B cell (primary cell): ENCODE measurements at regions not wholly inside any gene's neighbourhood (a gene's known extent, or its start where the extent isn't known, plus 50 kb on each side); places are given as distances from the start of the nearest gene placed in this dataset.

ENCODE experiments used
- ATAC-seq: fragments of 200-7000 bp; cut with Tn5 transposase; one replicate; pipeline ENCODE4 v1.10.0; 2021; ENCODE audit warnings: low read depth, mild to moderate bottlenecking, moderate number of reproducible peaks, moderate library complexity
- CTCF ChIA-PET: fragments of 350-600 bp; sonication (Branson Sonifier 250); formaldehyde crosslinking; loops from one replicate; lab custom pipeline; 2021; ENCODE audit warnings: antibody characterized with exemption, inconsistent platforms; lab: Charles Lee
- POLR2A ChIA-PET: fragments of 350-600 bp; sonication (Branson Sonifier 250); formaldehyde crosslinking; loops from one replicate; lab custom pipeline; 2021; ENCODE audit warnings: antibody characterized with exemption; lab: Charles Lee
- DNase-seq: peaks from one replicate; pipeline ENCODE4 v3.0.0; 2013
- H2AFZ ChIP-seq: 2 replicates; pipeline ENCODE4 v1.6.1; 2012; ENCODE audit warnings: mild to moderate bottlenecking, low read depth, low read length; ENCODE audit not compliant: insufficient read depth, poor library complexity, severe bottlenecking
- H3K27ac ChIP-seq, 2 donors: 1 replicate in 1 of 2; 2 replicates in 1 of 2; pipeline ENCODE4 v1.5.1; 2012 to 2013; ENCODE audit warnings: low read length in 2 of 2, mild to moderate bottlenecking in 2 of 2, moderate library complexity in 1 of 2
- H3K27me3 ChIP-seq, 4 experiments: fragments of 200-600 bp in 1 of 4; sonication (generic) in 1 of 4; replicated peaks in 1 of 4; 1 replicate in 2 of 4; 2 replicates in 2 of 4; pipeline versions ENCODE4 v1.6.1 to v1.7.0; 2013 to 2016; ENCODE audit warnings: low read length in 3 of 4, mild to moderate bottlenecking in 2 of 4, mixed read lengths in 1 of 4, moderate library complexity in 1 of 4; ENCODE audit not compliant: insufficient read depth in 4 of 4, control insufficient read depth in 3 of 4; ENCODE audit errors: control extremely low read depth in 1 of 4
- H3K36me3 ChIP-seq, 2 experiments: replicated peaks in 1 of 2; 1 replicate in 1 of 2; 2 replicates in 1 of 2; pipeline versions ENCODE4 v1.6.1 to v1.7.1; 2013; ENCODE audit warnings: low read length in 1 of 2; ENCODE audit not compliant: insufficient read depth in 2 of 2, control insufficient read depth in 1 of 2; ENCODE audit errors: control extremely low read depth in 1 of 2, extremely low read depth in 1 of 2
- H3K4me1 ChIP-seq, 2 donors: fragments of 200-600 bp in 1 of 2; sonication (generic) in 1 of 2; 1 replicate in 1 of 2; 2 replicates in 1 of 2; pipeline versions ENCODE4 v1.5.1 to v1.6.1; 2013 to 2017; ENCODE audit warnings: low read length in 2 of 2; ENCODE audit not compliant: control insufficient read depth in 2 of 2, insufficient read depth in 2 of 2
- H3K4me2 ChIP-seq: replicated peaks from 2 replicates; pipeline ENCODE3; 2012; ENCODE audit warnings: mild to moderate bottlenecking, low read depth, low read length; ENCODE audit not compliant: poor library complexity, severe bottlenecking
- H3K4me3 ChIP-seq, 5 experiments: fragments of 200-600 bp in 1 of 5; sonication (generic) in 1 of 5; 1 replicate in 3 of 5; 2 replicates in 2 of 5; pipeline versions ENCODE4 v1.5.1 to v1.7.0; 2011 to 2016; ENCODE audit warnings: low read length in 4 of 5, mild to moderate bottlenecking in 4 of 5, low read depth in 2 of 5, control low read depth in 1 of 5, moderate library complexity in 1 of 5; ENCODE audit not compliant: insufficient read depth in 1 of 5; ENCODE audit errors: control extremely low read depth in 1 of 5, extremely low read depth in 1 of 5
- H3K79me2 ChIP-seq: fragments of 200-600 bp; sonication (generic); one replicate; pipeline ENCODE4 v1.6.0; 2016; ENCODE audit warnings: low read length; ENCODE audit not compliant: control insufficient read depth, insufficient read depth
- H3K9ac ChIP-seq: fragments of 200-600 bp; sonication (generic); 2 replicates; pipeline ENCODE4 v1.6.1; 2017; ENCODE audit warnings: mild to moderate bottlenecking, low read length, moderate library complexity
- H3K9me3 ChIP-seq, 3 donors: one replicate each; pipeline versions ENCODE4 v1.6.1 to v1.7.1; 2013; ENCODE audit warnings: low read length in 2 of 3; ENCODE audit not compliant: control insufficient read depth in 2 of 3, insufficient read depth in 1 of 3; ENCODE audit errors: control extremely low read depth in 1 of 3
- H4K20me1 ChIP-seq: 2 replicates; pipeline ENCODE4 v1.6.0; 2012; ENCODE audit warnings: mild to moderate bottlenecking, low read length; ENCODE audit not compliant: insufficient read depth, control insufficient read depth, poor library complexity, severe bottlenecking
- H3K27ac Mint-ChIP-seq: one replicate; pipeline ENCODE4 v1.8.0; 2021; ENCODE audit warnings: mixed read lengths
- H3K27me3 Mint-ChIP-seq: one replicate; pipeline ENCODE4 v1.8.0; 2021; ENCODE audit warnings: mixed read lengths
- H3K4me1 Mint-ChIP-seq: one replicate; pipeline ENCODE4 v1.8.0; 2021; ENCODE audit warnings: mixed read lengths
- H3K4me3 Mint-ChIP-seq: one replicate; pipeline ENCODE4 v1.8.0; 2021; ENCODE audit warnings: mixed read lengths
- H3K9me3 Mint-ChIP-seq: one replicate; pipeline ENCODE4 v1.8.0; 2022; ENCODE audit warnings: mixed read lengths; ENCODE audit not compliant: insufficient read depth
- CTCF ChIP-seq: fragments of 200-600 bp; IDR thresholded peaks from one replicate; pipeline ENCODE4 v1.8.0; 2022; ENCODE audit warnings: antibody characterized with exemption, mild to moderate bottlenecking
- EZH2 ChIP-seq: IDR thresholded peaks from 2 replicates; pipeline ENCODE4 v1.6.1; 2012; ENCODE audit warnings: borderline replicate concordance, low read depth, mild to moderate bottlenecking, moderate library complexity, low read length; ENCODE audit not compliant: insufficient read depth, poor library complexity, severe bottlenecking
- WGBS: methylation state at CpG from one replicate; pipeline ENCODE4 v1.1.5; 2013; ENCODE audit warnings: missing lambda C conversion rate; ENCODE audit not compliant: insufficient coverage; 5-methylcytosine and 5-hydroxymethylcytosine counted together
- intact Hi-C: fragments of 100-400 bp; cut with micrococcal nuclease; formaldehyde crosslinking; loops from one replicate; pipeline ENCODE4 v1.10.0; 2022

GRCh38 chr9:22739712-22740111 is 293.1 kb downstream of the DMRTA1 start:
- Histone ChIP-seq H3K9ac (no peak overlapping the region), H3K4me1 (no peaks in the 10 kb centered on the region), H3K36me3 (no peaks in the 10 kb centered on the region), H3K9me3 (no peaks in the 10 kb centered on the region), H3K79me2 (no peaks in the 10 kb centered on the region), H3K4me2 (no peak overlapping the region), H2AFZ (no peak overlapping the region), H4K20me1 (no peaks in the 10 kb centered on the region), H3K4me3 (no peak overlapping the region), H3K27ac (no peak overlapping the region), H3K27me3 (no peaks in the 10 kb centered on the region)
- ChIA-PET POLR2A (no interaction called here), CTCF (no interaction called here)
- DNase-seq (no peak), ATAC-seq (no peak)
- no peaks in the 10 kb centered on the region for H3K27me3 Mint-ChIP-seq
- no peaks in the 10 kb centered on the region for H3K4me1 Mint-ChIP-seq
- no peak overlapping the region for H3K27ac Mint-ChIP-seq
- no peaks in the 10 kb centered on the region for H3K9me3 Mint-ChIP-seq
- intact Hi-C loops: no loop called here
- WGBS: no CpG with 5 or more reads among the region's 1 CpG
- no peak overlapping the region for H3K4me3 Mint-ChIP-seq
- no peak for TF ChIP-seq CTCF
- TF ChIP-seq EZH2: no peak

GRCh38 chr9:22740781-22741180 is 294.2 kb downstream of the DMRTA1 start:
- Mint-ChIP-seq H3K4me3 (no peak overlapping the region), H3K27ac (no peak overlapping the region), H3K9me3 (no peaks in the 10 kb centered on the region), H3K4me1 (no peaks in the 10 kb centered on the region), H3K27me3 (no peaks in the 10 kb centered on the region)
- ATAC-seq: no peak
- Histone ChIP-seq H3K4me3 (no peak overlapping the region), H3K79me2 (no peaks in the 10 kb centered on the region), H3K9me3 (no peaks in the 10 kb centered on the region), H2AFZ (no peak overlapping the region), H3K4me2 (no peak overlapping the region), H4K20me1 (no peaks in the 10 kb centered on the region), H3K36me3 (no peaks in the 10 kb centered on the region), H3K27me3 (no peaks in the 10 kb centered on the region), H3K4me1 (no peaks in the 10 kb centered on the region), H3K27ac (no peak overlapping the region), H3K9ac (no peak overlapping the region)
- ChIA-PET POLR2A (no interaction called here), CTCF (no interaction called here)
- intact Hi-C loops: no loop called here
- WGBS: no CpG with 5 or more reads among the region's 1 CpG
- TF ChIP-seq EZH2: no peak
- TF ChIP-seq CTCF: no peak
- DNase-seq: no peak
